Activated CD8-positive, alpha-beta T cell treated with anti-CD3 and anti-CD28 coated beads for 36 hours (primary cell): ENCODE measurements at regions not wholly inside any gene's neighbourhood (a gene's known extent, or its start where the extent isn't known, plus 50 kb on each side); places are given as distances from the start of the nearest gene placed in this dataset.

Experiments used
- ATAC-seq: fragments of 200-7000 bp; cut with Tn5 transposase; one replicate; pipeline ENCODE4 v1.10.0; 2021; ENCODE audit warnings: mild to moderate bottlenecking, moderate library complexity
- CTCF ChIA-PET: fragments of 350-600 bp; sonication (Branson Sonifier 250); formaldehyde crosslinking; loops from one replicate; lab custom pipeline; 2021; ENCODE audit warnings: antibody characterized with exemption; lab: Charles Lee
- POLR2A ChIA-PET: fragments of 350-600 bp; sonication (Branson Sonifier 250); formaldehyde crosslinking; loops from one replicate; lab custom pipeline; 2021; ENCODE audit warnings: antibody characterized with exemption; lab: Charles Lee
- DNase-seq: peaks from one replicate; pipeline ENCODE4 v3.0.0-alpha.2; 2020
- H3K27ac Mint-ChIP-seq: one replicate; pipeline ENCODE4 v1.8.0; 2021; ENCODE audit warnings: mild to moderate bottlenecking, mixed read lengths
- H3K27me3 Mint-ChIP-seq: one replicate; pipeline ENCODE4 v1.8.0; 2021; ENCODE audit warnings: mixed read lengths
- H3K36me3 Mint-ChIP-seq: one replicate; pipeline ENCODE4 v1.8.0; 2021; ENCODE audit warnings: low read depth, mixed read lengths
- H3K4me1 Mint-ChIP-seq: one replicate; pipeline ENCODE4 v1.8.0; 2021; ENCODE audit warnings: low read depth, mixed read lengths
- H3K4me3 Mint-ChIP-seq: one replicate; pipeline ENCODE4 v1.8.0; 2021; ENCODE audit warnings: mild to moderate bottlenecking, moderate library complexity, mixed read lengths
- H3K9me3 Mint-ChIP-seq: one replicate; pipeline ENCODE4 v1.8.0; 2021; ENCODE audit warnings: mixed read lengths
- CTCF ChIP-seq: fragments of 200-600 bp; IDR thresholded peaks from one replicate; pipeline ENCODE4 v1.8.0; 2022; ENCODE audit warnings: antibody characterized with exemption, mild to moderate bottlenecking
- intact Hi-C: fragments of 100-400 bp; cut with micrococcal nuclease; formaldehyde crosslinking; loops from one replicate; pipeline ENCODE4 v1.10.0; 2022

GRCh38 chr3:110375751-110376518 is 695.7 kb upstream of the NECTIN3 start:
- TF ChIP-seq CTCF = no peak
- Mint-ChIP-seq H3K4me3 (no peak overlapping the region), H3K27ac (no peak overlapping the region), H3K27me3 (no peaks in the 10 kb centered on the region), H3K9me3 (no peaks in the 10 kb centered on the region), H3K4me1 (no peaks in the 10 kb centered on the region), H3K36me3 (no peaks in the 10 kb centered on the region)
- DNase-seq (no peak), ATAC-seq (no peak)
- ChIA-PET CTCF (interaction anchor here (1.5 kb wide), 1 partner anchor 11 kb away, joined by 5 read pairs; no protein-coding TSS in a partner anchor), POLR2A (no interaction called here)
- intact Hi-C loops = no loop called here

DNA sequence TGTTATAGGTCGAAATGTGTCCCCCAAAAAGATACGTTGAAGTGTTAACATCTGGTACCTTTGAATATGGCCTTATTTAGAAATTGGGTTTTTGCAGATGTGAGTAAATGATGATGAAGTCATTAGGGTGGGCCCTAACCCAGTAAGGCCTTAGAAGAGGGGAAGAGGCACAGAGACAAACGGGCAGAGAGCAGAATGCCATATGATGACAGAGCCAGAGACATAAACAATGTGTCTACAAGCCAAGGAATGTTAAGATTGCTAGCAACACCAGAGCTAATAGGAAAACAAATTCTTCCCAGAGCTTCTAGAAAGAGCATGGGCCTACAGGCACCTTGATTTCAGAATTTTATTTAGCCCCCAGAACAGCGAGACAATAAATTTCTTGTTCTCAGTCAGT is 693.1 kb upstream of the NECTIN3 start:
- H3K27ac Mint-ChIP-seq = no peak overlapping the region
- no peaks in the 10 kb centered on the region for H3K4me1 Mint-ChIP-seq
- intact Hi-C loops = no loop called here
- no peak overlapping the region for H3K4me3 Mint-ChIP-seq
- POLR2A ChIA-PET = interaction anchor here (0.7 kb wide), 1 partner anchor 132 kb away, joined by 3 read pairs; no protein-coding TSS in a partner anchor
- H3K9me3 Mint-ChIP-seq = no peaks in the 10 kb centered on the region
- TF ChIP-seq CTCF = no peak
- ATAC-seq (no peak), DNase-seq (no peak)
- H3K27me3 Mint-ChIP-seq = no peaks in the 10 kb centered on the region
- CTCF ChIA-PET = no interaction called here
- H3K36me3 Mint-ChIP-seq = no peaks in the 10 kb centered on the region

- no peak for DNase-seq
- H3K27me3 Mint-ChIP-seq = peaks cover 1% of the 10 kb centered on the region
- no peaks in the 10 kb centered on the region for H3K9me3 Mint-ChIP-seq
- ChIA-PET POLR2A (no interaction called here), CTCF (interaction anchor here (1.2 kb wide), 1 partner anchor 11 kb away, joined by 4 read pairs; no protein-coding TSS in a partner anchor)
- H3K27ac Mint-ChIP-seq = no peak overlapping the region
- intact Hi-C loops = no loop called here
- H3K4me1 Mint-ChIP-seq = no peaks in the 10 kb centered on the region
- no peak overlapping the region for H3K4me3 Mint-ChIP-seq
- TF ChIP-seq CTCF = no peak
- H3K36me3 Mint-ChIP-seq = no peaks in the 10 kb centered on the region
- ATAC-seq = no peak
These were observed 689.6 kb upstream of the NECTIN3 start for GRCh38 chr3:110381992-110382391.

DNA sequence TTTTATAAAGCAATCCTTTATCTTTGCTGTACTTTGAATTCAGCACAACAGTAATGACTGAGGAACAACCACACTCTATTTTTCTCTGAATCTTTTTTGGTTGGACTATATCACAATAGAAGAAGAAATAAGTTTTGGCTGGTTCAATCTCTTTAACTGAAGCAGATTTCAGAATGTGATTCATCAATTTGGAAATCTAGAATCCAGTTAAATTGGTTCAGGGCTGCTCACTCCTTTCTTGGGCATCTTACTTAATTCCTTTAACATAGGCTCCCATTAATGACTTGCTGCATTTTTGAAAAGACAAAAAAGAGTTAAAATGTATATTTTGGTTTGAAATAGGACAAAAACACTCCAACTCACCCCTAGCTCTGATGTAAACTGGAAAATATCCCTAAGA is 688.3 kb upstream of the NECTIN3 start:
- no peak overlapping the region for H3K4me3 Mint-ChIP-seq
- H3K36me3 Mint-ChIP-seq = no peaks in the 10 kb centered on the region
- POLR2A ChIA-PET = no interaction called here
- no peak for TF ChIP-seq CTCF
- H3K27ac Mint-ChIP-seq = no peak overlapping the region
- CTCF ChIA-PET = interaction anchor here (1.2 kb wide), 1 partner anchor 13 kb away, joined by 4 read pairs; no protein-coding TSS in a partner anchor
- H3K9me3 Mint-ChIP-seq = no peaks in the 10 kb centered on the region
- H3K27me3 Mint-ChIP-seq = peaks cover 1% of the 10 kb centered on the region
- no peak for DNase-seq
- intact Hi-C loops = no loop called here
- no peak for ATAC-seq
- no peaks in the 10 kb centered on the region for H3K4me1 Mint-ChIP-seq

DNA sequence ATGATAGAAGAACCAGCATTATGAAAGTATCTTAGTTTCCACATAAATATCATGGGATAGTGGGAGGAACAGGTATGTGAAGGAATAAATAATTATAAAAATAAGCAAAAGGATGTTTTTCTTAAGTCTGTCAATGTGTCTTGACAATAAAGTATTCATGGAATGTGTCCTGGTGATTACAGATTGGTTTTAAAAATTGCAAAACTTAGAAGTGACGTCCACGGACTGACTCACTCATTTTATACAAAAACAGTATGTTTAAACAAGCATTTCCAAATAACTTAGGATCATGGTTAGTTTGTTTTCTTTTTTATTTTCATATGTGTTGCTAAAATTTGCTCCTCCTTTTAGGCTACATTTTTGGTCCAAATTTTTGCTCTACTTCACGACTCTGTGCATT is 687.0 kb upstream of the NECTIN3 start:
- no peaks in the 10 kb centered on the region for H3K36me3 Mint-ChIP-seq
- ChIA-PET CTCF (no interaction called here), POLR2A (no interaction called here)
- no peaks in the 10 kb centered on the region for H3K9me3 Mint-ChIP-seq
- ATAC-seq (no peak), DNase-seq (no peak)
- H3K4me1 Mint-ChIP-seq = no peaks in the 10 kb centered on the region
- intact Hi-C loops = no loop called here
- no peak overlapping the region for H3K4me3 Mint-ChIP-seq
- peaks cover 1% of the 10 kb centered on the region for H3K27me3 Mint-ChIP-seq
- H3K27ac Mint-ChIP-seq = no peak overlapping the region
- no peak for TF ChIP-seq CTCF
